Neural cell (in vitro differentiated cells): ENCODE measurements at regions not wholly inside any gene's neighbourhood (a gene's known extent, or its start where the extent isn't known, plus 50 kb on each side); places are given as distances from the start of the nearest gene placed in this dataset.

Experiments
- EP300 ChIP-seq: fragments of 450-650 bp; conservative IDR thresholded peaks from 2 replicates; pipeline ENCODE4 v1.6.1; 2014; ENCODE audit warnings: antibody characterized with exemption, mild to moderate bottlenecking, moderate library complexity; ENCODE audit not compliant: poor library complexity, severe bottlenecking
- EZH2 ChIP-seq: fragments of 200-600, 300-800 bp; shearing (Covaris generic), sonication (generic); IDR thresholded peaks from 2 replicates; pipeline ENCODE4 v1.6.1; 2014; ENCODE audit warnings: antibody characterized with exemption, low read length, borderline replicate concordance, mild to moderate bottlenecking; ENCODE audit not compliant: insufficient read depth, poor library complexity, severe bottlenecking
- MXI1 ChIP-seq: fragments of 450-650 bp; conservative IDR thresholded peaks from 2 replicates; pipeline ENCODE4 v1.6.1; 2014; ENCODE audit warnings: antibody characterized with exemption, mild to moderate bottlenecking; ENCODE audit not compliant: poor library complexity, severe bottlenecking
- POLR2AphosphoS5 ChIP-seq: IDR thresholded peaks from 2 replicates; pipeline ENCODE4 v1.6.1; 2012
- RAD21 ChIP-seq: fragments of 450-650 bp; conservative IDR thresholded peaks from 2 replicates; pipeline ENCODE4 v1.6.1; 2014; ENCODE audit warnings: antibody characterized with exemption, mild to moderate bottlenecking, moderate library complexity
- SMC3 ChIP-seq: fragments of 450-650 bp; conservative IDR thresholded peaks from 2 replicates; pipeline ENCODE4 v1.6.1; 2014; ENCODE audit warnings: antibody characterized with exemption, mild to moderate bottlenecking, moderate library complexity; ENCODE audit not compliant: poor library complexity
- TAF1 ChIP-seq: IDR thresholded peaks from 2 replicates; pipeline ENCODE4 v1.6.1; 2012; ENCODE audit warnings: low read depth
- TF ChIP-seq, protein P1 (sequence below): IDR thresholded peaks from 2 replicates; pipeline ENCODE4 v1.6.1; 2012; ENCODE audit warnings: borderline replicate concordance
- TF ChIP-seq, protein P2 (sequence below): fragments of 450-650 bp; IDR thresholded peaks from 2 replicates; pipeline ENCODE4 v1.5.1; 2014; ENCODE audit warnings: antibody characterized with exemption, mild to moderate bottlenecking, moderate library complexity; ENCODE audit not compliant: poor library complexity, severe bottlenecking

DNA sequence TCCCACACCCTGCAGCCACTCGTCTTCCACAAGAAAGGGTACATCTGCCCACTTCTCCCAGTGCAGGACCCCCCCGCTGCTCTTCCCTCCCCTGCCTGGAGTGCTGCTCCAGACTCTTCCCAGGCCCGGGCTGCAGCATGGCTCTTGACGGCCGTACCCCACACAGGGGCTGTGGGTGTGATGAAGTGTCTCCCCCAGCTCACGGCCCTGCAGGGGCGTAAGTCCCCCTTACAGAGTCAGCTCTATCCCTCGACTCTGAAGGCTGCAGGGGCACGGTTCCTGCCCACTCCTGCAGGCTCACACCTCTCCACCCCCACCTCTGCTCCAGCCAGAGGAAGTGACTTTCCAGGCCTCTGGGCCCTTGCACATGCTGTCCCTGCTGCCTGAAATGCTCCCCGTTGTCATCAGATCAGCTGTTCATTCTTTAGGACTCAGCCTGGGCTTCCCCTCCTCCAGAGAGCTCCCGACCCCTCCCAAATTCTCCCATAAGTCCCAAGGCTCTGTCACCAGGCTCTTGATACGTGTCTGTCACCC lies 180.6 kb upstream of the IER5L start:
- TF ChIP-seq, protein P1, sequence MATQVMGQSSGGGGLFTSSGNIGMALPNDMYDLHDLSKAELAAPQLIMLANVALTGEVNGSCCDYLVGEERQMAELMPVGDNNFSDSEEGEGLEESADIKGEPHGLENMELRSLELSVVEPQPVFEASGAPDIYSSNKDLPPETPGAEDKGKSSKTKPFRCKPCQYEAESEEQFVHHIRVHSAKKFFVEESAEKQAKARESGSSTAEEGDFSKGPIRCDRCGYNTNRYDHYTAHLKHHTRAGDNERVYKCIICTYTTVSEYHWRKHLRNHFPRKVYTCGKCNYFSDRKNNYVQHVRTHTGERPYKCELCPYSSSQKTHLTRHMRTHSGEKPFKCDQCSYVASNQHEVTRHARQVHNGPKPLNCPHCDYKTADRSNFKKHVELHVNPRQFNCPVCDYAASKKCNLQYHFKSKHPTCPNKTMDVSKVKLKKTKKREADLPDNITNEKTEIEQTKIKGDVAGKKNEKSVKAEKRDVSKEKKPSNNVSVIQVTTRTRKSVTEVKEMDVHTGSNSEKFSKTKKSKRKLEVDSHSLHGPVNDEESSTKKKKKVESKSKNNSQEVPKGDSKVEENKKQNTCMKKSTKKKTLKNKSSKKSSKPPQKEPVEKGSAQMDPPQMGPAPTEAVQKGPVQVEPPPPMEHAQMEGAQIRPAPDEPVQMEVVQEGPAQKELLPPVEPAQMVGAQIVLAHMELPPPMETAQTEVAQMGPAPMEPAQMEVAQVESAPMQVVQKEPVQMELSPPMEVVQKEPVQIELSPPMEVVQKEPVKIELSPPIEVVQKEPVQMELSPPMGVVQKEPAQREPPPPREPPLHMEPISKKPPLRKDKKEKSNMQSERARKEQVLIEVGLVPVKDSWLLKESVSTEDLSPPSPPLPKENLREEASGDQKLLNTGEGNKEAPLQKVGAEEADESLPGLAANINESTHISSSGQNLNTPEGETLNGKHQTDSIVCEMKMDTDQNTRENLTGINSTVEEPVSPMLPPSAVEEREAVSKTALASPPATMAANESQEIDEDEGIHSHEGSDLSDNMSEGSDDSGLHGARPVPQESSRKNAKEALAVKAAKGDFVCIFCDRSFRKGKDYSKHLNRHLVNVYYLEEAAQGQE: no peak
- TF ChIP-seq, protein P2, sequence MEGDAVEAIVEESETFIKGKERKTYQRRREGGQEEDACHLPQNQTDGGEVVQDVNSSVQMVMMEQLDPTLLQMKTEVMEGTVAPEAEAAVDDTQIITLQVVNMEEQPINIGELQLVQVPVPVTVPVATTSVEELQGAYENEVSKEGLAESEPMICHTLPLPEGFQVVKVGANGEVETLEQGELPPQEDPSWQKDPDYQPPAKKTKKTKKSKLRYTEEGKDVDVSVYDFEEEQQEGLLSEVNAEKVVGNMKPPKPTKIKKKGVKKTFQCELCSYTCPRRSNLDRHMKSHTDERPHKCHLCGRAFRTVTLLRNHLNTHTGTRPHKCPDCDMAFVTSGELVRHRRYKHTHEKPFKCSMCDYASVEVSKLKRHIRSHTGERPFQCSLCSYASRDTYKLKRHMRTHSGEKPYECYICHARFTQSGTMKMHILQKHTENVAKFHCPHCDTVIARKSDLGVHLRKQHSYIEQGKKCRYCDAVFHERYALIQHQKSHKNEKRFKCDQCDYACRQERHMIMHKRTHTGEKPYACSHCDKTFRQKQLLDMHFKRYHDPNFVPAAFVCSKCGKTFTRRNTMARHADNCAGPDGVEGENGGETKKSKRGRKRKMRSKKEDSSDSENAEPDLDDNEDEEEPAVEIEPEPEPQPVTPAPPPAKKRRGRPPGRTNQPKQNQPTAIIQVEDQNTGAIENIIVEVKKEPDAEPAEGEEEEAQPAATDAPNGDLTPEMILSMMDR: no peak
- TF ChIP-seq EP300 (no peak), POLR2AphosphoS5 (no peak), EZH2 (no peak), RAD21 (no peak), TAF1 (no peak), MXI1 (no peak), SMC3 (no peak)
